ENCODE measurements at regions not wholly inside any gene's neighbourhood (a gene's known extent, or its start where the extent isn't known, plus 50 kb on each side); places are given as distances from the start of the nearest gene placed in this dataset.

GRCh38 chr6:14292119-14292518, 174.5 kb downstream of the CD83 start:
- no peak overlapping the region for H3K9ac ChIP-seq (ENCODE audit: low read length)
- TF ChIP-seq, protein P1, sequence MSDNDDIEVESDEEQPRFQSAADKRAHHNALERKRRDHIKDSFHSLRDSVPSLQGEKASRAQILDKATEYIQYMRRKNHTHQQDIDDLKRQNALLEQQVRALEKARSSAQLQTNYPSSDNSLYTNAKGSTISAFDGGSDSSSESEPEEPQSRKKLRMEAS (IDR thresholded peaks at IDR 0.05): no peak
- TF ChIP-seq SP1 (IDR thresholded peaks at IDR 0.05; ENCODE audit: low read depth) (no peak), RAD21 (IDR thresholded peaks at IDR 0.05; ENCODE audit: low read depth) (no peak), FOSL1 (IDR thresholded peaks at IDR 0.05; ENCODE audit: low read depth) (no peak), CBX3 (IDR thresholded peaks at IDR 0.05; ENCODE audit: low read depth) (no peak), EGR1 (IDR thresholded peaks at IDR 0.05; ENCODE audit: low read depth) (no peak), ELF1 (IDR thresholded peaks at IDR 0.05; ENCODE audit: borderline replicate concordance, low read depth) (no peak), EZH2phosphoT487 (IDR thresholded peaks at IDR 0.05; ENCODE audit: borderline replicate concordance) (no peak), POLR2A (IDR thresholded peaks at IDR 0.05; ENCODE audit: borderline replicate concordance, extremely low read depth, insufficient read depth, insufficient read length) (no peak)
- TF ChIP-seq, protein P2, sequence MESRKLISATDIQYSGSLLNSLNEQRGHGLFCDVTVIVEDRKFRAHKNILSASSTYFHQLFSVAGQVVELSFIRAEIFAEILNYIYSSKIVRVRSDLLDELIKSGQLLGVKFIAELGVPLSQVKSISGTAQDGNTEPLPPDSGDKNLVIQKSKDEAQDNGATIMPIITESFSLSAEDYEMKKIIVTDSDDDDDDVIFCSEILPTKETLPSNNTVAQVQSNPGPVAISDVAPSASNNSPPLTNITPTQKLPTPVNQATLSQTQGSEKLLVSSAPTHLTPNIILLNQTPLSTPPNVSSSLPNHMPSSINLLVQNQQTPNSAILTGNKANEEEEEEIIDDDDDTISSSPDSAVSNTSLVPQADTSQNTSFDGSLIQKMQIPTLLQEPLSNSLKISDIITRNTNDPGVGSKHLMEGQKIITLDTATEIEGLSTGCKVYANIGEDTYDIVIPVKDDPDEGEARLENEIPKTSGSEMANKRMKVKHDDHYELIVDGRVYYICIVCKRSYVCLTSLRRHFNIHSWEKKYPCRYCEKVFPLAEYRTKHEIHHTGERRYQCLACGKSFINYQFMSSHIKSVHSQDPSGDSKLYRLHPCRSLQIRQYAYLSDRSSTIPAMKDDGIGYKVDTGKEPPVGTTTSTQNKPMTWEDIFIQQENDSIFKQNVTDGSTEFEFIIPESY (IDR thresholded peaks at IDR 0.05; ENCODE audit: extremely low read depth, insufficient replicate concordance, low read length): no peak
- TF ChIP-seq, protein P3, sequence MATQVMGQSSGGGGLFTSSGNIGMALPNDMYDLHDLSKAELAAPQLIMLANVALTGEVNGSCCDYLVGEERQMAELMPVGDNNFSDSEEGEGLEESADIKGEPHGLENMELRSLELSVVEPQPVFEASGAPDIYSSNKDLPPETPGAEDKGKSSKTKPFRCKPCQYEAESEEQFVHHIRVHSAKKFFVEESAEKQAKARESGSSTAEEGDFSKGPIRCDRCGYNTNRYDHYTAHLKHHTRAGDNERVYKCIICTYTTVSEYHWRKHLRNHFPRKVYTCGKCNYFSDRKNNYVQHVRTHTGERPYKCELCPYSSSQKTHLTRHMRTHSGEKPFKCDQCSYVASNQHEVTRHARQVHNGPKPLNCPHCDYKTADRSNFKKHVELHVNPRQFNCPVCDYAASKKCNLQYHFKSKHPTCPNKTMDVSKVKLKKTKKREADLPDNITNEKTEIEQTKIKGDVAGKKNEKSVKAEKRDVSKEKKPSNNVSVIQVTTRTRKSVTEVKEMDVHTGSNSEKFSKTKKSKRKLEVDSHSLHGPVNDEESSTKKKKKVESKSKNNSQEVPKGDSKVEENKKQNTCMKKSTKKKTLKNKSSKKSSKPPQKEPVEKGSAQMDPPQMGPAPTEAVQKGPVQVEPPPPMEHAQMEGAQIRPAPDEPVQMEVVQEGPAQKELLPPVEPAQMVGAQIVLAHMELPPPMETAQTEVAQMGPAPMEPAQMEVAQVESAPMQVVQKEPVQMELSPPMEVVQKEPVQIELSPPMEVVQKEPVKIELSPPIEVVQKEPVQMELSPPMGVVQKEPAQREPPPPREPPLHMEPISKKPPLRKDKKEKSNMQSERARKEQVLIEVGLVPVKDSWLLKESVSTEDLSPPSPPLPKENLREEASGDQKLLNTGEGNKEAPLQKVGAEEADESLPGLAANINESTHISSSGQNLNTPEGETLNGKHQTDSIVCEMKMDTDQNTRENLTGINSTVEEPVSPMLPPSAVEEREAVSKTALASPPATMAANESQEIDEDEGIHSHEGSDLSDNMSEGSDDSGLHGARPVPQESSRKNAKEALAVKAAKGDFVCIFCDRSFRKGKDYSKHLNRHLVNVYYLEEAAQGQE (IDR thresholded peaks at IDR 0.05; ENCODE audit: low read depth): no peak
- POLR2A ChIA-PET: no interaction called here

More at GRCh38 chr6:14292119-14292518, 174.5 kb downstream of the CD83 start:
- H3K79me2 ChIP-seq (ENCODE audit: insufficient read depth, low read length): no peaks in the 10 kb centered on the region
- H3K27ac ChIP-seq (ENCODE audit: low read depth, low read length): no peak overlapping the region
- no peaks in the 10 kb centered on the region for H3K27me3 ChIP-seq (ENCODE audit: insufficient read depth, low read length)
- ATAC-seq (no peak), DNase-seq (ENCODE audit: low read depth, low spot score) (no peak)
- ChIA-PET CTCF (no interaction called here), RAD21 (ENCODE audit: low non-redundant PET in 1 of 2, low total read pairs in 2 of 2, uncharacterized antibody in 2 of 2, unreplicated experiment in 2 of 2) (no interaction called here)
- H2AFZ ChIP-seq (ENCODE audit: low read depth, low read length, poor library complexity, severe bottlenecking): no peak overlapping the region
- H3K9me3 ChIP-seq (ENCODE audit: control insufficient read depth in 1 of 2, insufficient read depth in 1 of 2, low read depth in 1 of 2, low read length in 2 of 2): no peaks in the 10 kb centered on the region
- no peak overlapping the region for H3K4me3 ChIP-seq (replicated peaks in 1 of 2; ENCODE audit: low read depth in 1 of 2, low read length in 2 of 2)
- no peak overlapping the region for H3K4me2 ChIP-seq (ENCODE audit: low read length)
- H3K36me3 ChIP-seq (ENCODE audit: control insufficient read depth in 1 of 2, insufficient read depth in 2 of 2, low read length in 2 of 2): no peaks in the 10 kb centered on the region
- no peaks in the 10 kb centered on the region for H3K9me2 ChIP-seq (ENCODE audit: insufficient read depth)
- intact Hi-C loops (cut with micrococcal nuclease): no loop called here
- no TSS peak for BruUV-seq (replicated peaks)
- H4K20me1 ChIP-seq (ENCODE audit: insufficient read depth): no peaks in the 10 kb centered on the region
- peaks cover 0 to 9% of the 10 kb centered on the region in 2 experiments; a peak in 1 of 4 replicates for H3K4me1 ChIP-seq (ENCODE audit: control insufficient read depth in 1 of 2, insufficient read depth in 2 of 2, low read length in 2 of 2)

All from HCT116 (cell line).